ENCODE measurements at regions not wholly inside any gene's neighbourhood (a gene's known extent, or its start where the extent isn't known, plus 50 kb on each side); places are given as distances from the start of the nearest gene placed in this dataset.

DNA sequence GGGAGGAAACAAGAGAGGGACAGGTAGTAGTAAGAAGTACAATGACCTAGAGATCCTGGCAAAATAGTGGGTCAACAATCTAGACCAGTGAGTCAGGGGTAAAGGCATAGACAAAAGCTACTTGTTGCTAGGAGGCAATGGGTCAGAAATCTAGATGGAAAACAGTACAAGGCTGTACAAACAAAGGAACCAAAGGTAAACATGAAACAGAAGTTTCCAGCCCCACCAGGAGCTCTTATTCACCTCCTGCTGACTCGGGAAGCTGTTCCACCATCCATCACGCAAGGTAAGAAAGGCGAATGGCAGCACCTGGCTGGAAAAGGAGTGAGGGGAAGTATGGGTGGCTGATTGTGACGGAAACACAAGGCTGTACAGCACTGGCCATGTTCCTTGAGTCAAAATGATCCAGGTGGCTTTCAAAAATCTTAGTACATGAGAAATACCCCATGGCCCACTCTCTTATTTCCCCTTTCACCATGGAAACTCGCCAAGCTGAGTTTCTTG, 70.5 kb upstream of the RAI14 start:
- TF ChIP-seq, protein P1, sequence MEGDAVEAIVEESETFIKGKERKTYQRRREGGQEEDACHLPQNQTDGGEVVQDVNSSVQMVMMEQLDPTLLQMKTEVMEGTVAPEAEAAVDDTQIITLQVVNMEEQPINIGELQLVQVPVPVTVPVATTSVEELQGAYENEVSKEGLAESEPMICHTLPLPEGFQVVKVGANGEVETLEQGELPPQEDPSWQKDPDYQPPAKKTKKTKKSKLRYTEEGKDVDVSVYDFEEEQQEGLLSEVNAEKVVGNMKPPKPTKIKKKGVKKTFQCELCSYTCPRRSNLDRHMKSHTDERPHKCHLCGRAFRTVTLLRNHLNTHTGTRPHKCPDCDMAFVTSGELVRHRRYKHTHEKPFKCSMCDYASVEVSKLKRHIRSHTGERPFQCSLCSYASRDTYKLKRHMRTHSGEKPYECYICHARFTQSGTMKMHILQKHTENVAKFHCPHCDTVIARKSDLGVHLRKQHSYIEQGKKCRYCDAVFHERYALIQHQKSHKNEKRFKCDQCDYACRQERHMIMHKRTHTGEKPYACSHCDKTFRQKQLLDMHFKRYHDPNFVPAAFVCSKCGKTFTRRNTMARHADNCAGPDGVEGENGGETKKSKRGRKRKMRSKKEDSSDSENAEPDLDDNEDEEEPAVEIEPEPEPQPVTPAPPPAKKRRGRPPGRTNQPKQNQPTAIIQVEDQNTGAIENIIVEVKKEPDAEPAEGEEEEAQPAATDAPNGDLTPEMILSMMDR (IDR thresholded peaks at IDR 0.05; ENCODE audit: borderline replicate concordance, insufficient read depth, low read depth, low read length) = no peak
- no peak overlapping the region for H3K4me3 ChIP-seq (ENCODE audit: low read depth, low read length)

DNA sequence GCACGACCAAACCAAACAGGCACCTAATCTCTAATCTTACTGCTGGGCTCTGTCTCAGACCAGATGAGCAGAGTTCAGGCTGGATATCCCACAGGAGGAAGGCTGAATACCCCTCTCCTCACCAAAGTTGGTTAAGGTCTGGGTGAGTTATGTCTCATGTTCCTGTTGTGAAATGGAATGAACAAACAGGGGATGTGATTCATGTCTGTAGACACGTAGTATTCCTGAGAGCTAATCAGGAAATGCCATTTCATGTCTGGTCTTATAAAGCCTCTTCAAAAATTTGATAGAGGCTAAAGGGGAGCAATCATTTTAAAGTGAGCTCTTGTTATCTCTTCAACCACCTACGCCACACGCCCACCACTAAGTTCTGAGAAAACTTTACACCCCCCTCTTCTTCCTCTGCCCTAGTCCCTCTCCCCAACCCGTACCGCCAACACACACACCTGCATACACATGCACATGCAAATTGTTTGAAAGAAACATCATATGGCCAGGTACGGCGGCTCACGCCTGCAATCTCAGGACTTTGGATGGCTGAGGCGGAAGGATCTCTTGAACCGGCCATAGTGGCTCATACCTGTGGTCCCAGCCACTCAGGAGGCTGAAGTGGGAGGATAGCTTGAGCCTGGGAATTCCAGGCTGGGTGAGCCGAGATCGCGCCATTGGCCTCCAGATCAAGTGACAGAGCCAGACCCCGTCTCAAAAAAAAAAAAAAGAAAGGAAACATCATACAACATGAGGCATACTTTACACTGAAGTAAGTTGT, 69.8 kb upstream of the RAI14 start:
- no peak overlapping the region for H3K4me3 ChIP-seq (ENCODE audit: low read depth, low read length)
- TF ChIP-seq, protein P1 (IDR thresholded peaks at IDR 0.05; ENCODE audit: borderline replicate concordance, insufficient read depth, low read depth, low read length) = no peak

DNA sequence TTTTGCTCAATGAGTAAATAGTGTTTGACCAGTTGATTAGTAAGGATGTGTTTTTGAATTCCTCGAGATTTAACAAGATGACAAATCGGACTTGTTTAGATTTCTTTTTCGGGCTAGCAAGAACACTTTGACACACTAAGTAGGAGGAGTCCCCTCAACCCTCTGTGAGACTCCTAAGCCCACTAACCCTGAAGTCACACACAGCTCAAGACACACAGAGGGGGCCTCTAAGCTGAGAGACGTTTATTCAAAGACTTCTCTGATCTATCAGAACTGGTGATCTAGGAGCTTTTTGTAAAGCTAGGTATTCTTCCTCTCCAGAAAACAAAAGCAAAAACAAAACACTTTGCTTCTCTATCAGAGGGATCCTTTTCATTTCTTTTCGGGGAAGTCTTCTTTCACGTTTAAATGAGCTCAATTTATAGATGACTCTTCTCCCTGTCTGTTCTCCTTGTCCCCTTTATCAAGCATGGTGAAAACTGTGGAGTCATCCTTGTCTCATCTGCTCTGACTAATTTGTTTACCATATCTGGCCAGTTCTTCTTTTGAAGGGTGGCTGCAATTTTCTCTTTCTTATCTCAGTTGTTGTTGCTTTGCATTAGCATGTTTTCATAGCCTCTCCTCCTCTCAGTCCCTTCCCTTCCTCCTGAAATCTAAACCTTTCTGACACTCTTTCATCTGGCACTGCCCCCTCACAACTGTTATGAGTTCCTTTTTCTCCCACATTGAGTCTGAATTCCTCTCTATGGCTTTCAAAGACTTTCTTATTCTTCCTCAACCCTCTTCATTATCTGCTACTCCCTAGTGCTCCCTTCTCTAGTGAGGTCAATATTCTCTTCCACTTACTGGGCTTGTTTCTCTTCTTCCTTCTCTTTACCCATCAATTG, 68.5 kb upstream of the RAI14 start:
- H3K4me3 ChIP-seq (ENCODE audit: low read depth, low read length) = no peak overlapping the region
- TF ChIP-seq, protein P1 (IDR thresholded peaks at IDR 0.05; ENCODE audit: borderline replicate concordance, insufficient read depth, low read depth, low read length) = no peak

DNA sequence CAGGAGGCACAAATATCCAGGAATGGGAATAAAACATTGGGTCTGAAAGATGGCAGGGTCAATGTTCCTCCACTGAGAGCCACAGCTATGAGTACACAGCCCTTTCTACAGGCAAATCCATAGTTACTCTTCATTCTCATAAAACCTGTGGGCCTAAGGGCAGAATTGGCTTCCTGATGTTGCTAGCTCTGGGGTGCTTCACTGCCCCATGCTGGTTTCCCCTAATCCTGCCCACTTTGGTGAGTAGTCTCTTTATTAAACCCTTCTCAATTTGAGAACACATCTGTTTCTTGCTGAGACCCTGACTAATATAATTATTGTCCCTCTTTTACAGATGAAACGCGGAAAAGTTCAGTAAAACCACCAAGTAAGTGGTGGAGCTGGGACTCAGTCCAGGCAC, 66.3 kb upstream of the RAI14 start:
- H3K4me3 ChIP-seq (ENCODE audit: low read depth, low read length) = no peak overlapping the region
- TF ChIP-seq, protein P1 (IDR thresholded peaks at IDR 0.05; ENCODE audit: borderline replicate concordance, insufficient read depth, low read depth, low read length) = no peak

DNA sequence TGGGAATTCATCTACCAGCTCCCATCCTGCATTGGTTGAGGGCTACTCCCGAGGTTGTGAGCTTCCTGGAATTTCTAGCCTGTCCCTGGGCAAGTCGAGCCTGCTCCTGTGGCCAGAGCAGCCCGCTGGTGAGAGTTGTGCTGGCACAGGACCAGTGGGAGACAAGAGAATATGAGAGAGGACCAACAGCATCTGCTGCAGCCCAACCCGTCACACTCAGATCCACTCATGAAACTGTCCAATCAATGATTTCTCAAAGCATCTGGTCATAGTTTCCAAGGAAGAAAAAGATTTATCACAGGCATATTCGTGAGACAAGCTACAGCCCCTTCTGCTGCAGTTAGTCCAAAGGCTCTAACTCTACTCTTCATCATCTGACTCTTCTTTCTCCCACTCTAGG, 64.4 kb upstream of the RAI14 start:
- TF ChIP-seq, protein P1 (IDR thresholded peaks at IDR 0.05; ENCODE audit: borderline replicate concordance, insufficient read depth, low read depth, low read length) = no peak
- no peak overlapping the region for H3K4me3 ChIP-seq (ENCODE audit: low read depth, low read length)

DNA sequence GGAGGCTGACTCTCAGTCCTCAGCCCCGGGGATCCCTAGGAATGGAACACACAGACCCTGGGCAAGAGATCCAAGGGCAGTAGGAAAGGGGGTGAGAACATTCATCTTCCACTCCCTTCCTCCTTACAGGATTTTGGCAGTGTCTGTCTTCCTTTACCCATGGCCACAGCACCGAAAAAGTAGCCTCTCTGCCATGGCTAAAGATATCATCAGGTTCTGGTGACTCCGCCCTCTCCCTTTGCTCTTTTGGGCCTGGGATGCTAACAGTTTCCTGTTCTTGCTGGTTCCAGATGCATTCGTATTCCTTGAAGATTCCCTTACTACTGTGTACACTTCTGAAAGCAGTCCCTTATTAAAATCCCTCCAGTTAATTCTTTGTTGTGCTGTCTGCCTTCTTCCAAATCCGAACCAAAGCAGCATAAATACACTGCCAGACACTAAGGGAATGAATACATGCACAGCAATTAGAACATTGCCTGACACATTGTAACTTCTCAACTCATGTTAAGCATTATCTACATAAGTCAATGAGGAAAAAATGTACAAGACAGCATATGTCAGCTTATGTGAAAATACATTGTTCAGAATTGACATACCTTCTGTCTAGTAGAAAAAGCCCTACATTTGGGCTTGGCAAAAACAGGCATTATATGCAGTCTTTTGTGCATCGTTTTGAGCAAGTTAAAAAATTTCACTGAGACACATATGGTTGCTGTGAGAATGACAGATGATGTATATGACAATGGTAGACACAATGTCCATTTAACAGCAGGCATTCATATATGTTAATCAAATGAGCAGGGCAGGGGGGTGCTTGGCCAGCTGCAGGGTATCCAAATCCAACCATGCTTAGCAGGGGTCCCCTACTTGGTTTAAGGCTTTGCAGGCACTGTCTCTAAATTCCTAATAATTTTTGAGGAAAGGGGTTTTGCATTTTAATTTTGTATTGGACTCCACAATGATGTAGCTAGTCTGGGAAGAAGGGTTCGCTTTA, 58.8 kb upstream of the RAI14 start:
- H3K4me3 ChIP-seq (ENCODE audit: low read depth, low read length) = no peak overlapping the region
- TF ChIP-seq, protein P1 (IDR thresholded peaks at IDR 0.05; ENCODE audit: borderline replicate concordance, insufficient read depth, low read depth, low read length) = no peak

All from GM12875 (cell line).